Activated CD8-positive, alpha-beta memory T cell treated with anti-CD3 and anti-CD28 coated beads, Interleukin-2, amount 50 U/mL, for 48 hours (primary cell): ENCODE measurements at regions not wholly inside any gene's neighbourhood (a gene's known extent, or its start where the extent isn't known, plus 50 kb on each side); places are given as distances from the start of the nearest gene placed in this dataset.

Experiments
- DNase-seq: peaks from one replicate; pipeline ENCODE4 v3.0.0-alpha.2; 2020

GRCh38 chr12:107983756-107984472 is 145.2 kb upstream of the WSCD2 start:
- no peak for DNase-seq

- DNase-seq = no peak
These were observed 144.1 kb upstream of the WSCD2 start for GRCh38 chr12:107984973-107985372.

GRCh38 chr12:107986183-107986582 is 142.9 kb upstream of the WSCD2 start:
- no peak for DNase-seq

- peak; percentile 56 for DNase-seq
These were observed 138.8 kb upstream of the WSCD2 start for GRCh38 chr12:107990325-107990724.

- DNase-seq = no peak
These were observed 137.1 kb upstream of the WSCD2 start for GRCh38 chr12:107992029-107992428.

- no peak for DNase-seq
These were observed 136.1 kb upstream of the WSCD2 start for GRCh38 chr12:107992870-107993451.

- no peak for DNase-seq
These were observed 130.2 kb upstream of the WSCD2 start for GRCh38 chr12:107998863-107999262.

- no peak for DNase-seq
These were observed 129.0 kb upstream of the WSCD2 start for GRCh38 chr12:108000111-108000510.

GRCh38 chr12:108004319-108004718 is 124.8 kb upstream of the WSCD2 start:
- no peak for DNase-seq

GRCh38 chr12:108008163-108008905 is 120.8 kb upstream of the WSCD2 start:
- DNase-seq = no peak

- DNase-seq = no peak
These were observed 119.5 kb upstream of the WSCD2 start for GRCh38 chr12:108009442-108010070.

GRCh38 chr12:108016022-108016564 is 113.0 kb upstream of the WSCD2 start:
- no peak for DNase-seq

GRCh38 chr12:108017472-108018057 is 111.5 kb upstream of the WSCD2 start:
- DNase-seq = no peak

GRCh38 chr12:108019862-108020261 is 109.2 kb upstream of the WSCD2 start:
- no peak for DNase-seq

GRCh38 chr12:108021141-108021540 is 107.9 kb upstream of the WSCD2 start:
- DNase-seq = no peak

- DNase-seq = no peak
These were observed 107.1 kb upstream of the WSCD2 start for GRCh38 chr12:108021949-108022522.

- DNase-seq = no peak
These were observed 99.8 kb upstream of the WSCD2 start for GRCh38 chr12:108029051-108029835.

- DNase-seq = no peak
These were observed 96.0 kb upstream of the WSCD2 start for GRCh38 chr12:108033090-108033489.

GRCh38 chr12:108035372-108035771 is 93.7 kb upstream of the WSCD2 start:
- no peak for DNase-seq

GRCh38 chr12:108037960-108038359 is 91.1 kb upstream of the WSCD2 start:
- DNase-seq = no peak

- no peak for DNase-seq
These were observed 89.3 kb upstream of the WSCD2 start for GRCh38 chr12:108039794-108040193.

GRCh38 chr12:108040947-108041346 is 88.1 kb upstream of the WSCD2 start:
- no peak for DNase-seq
